ENCODE measurements at regions not wholly inside any gene's neighbourhood (a gene's known extent, or its start where the extent isn't known, plus 50 kb on each side); places are given as distances from the start of the nearest gene placed in this dataset.
"Not testable (repeated sequence)": the region's sequence is repeated elsewhere in the genome, so short reads cannot be mapped to it uniquely, and the experiment has no call there.

DNA sequence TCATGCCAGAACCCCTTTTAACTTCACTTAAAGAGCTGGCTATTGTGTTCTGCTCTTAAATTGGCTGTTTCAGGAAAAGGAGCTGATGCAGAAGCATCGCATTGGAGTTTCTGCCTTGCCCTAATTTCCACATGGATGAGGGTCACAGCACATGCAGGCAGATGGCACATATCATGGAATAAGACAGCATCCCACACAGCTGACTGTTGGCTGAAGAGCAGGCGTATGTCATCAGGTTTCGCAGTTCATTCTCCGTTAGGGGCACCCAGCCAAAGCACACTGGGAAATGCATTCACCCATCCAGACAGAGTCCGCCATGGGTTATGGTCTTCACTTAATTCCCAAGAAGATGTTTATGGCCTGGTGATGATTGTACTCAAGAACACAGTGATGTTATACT is 572.5 kb downstream of the LIG4 start:
- no peak for DNase-seq

- no peak for DNase-seq
These were observed 573.8 kb downstream of the LIG4 start for GRCh38 chr13:107641574-107641973.

DNA sequence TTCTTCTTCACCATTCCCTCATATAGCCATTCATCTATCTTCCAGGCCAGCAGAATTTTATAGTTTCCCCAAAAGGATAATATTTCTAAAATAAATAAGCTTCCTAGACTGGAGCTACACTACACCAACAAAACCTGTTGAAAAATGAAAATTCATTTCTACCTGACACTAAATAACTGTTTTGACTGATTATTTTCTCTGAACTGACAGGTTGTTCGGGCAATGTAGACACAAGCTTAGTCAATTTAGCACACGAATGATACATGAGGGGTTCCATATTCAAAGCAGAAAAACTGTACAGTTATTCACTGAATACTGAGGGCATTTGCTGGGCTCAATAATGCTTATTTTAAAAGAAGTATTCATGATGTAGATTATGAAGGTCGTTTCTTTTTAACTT is 589.7 kb downstream of the LIG4 start:
- no peak for DNase-seq

DNA sequence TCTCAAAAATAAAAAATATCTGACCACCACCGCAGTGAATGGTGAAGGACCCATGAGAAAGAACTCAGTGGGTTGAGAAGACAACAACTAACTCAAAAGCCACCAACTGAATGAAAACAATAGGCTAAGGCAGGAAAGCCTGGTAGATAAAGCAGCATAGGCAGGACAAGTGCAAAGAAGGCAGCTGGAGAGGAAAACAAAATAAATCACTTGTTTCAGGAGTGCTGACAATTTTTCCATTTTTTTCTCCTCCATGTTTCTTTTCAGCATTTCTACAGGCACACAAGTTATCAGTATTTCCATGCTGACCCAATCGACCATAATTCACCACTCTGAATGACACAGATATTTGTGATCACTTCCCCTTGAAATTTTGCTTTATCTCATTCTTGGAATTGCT is 597.8 kb downstream of the LIG4 start:
- no peak for DNase-seq

GRCh38 chr13:107612376-107612775 is 603.0 kb downstream of the LIG4 start:
- DNase-seq: no peak

DNA sequence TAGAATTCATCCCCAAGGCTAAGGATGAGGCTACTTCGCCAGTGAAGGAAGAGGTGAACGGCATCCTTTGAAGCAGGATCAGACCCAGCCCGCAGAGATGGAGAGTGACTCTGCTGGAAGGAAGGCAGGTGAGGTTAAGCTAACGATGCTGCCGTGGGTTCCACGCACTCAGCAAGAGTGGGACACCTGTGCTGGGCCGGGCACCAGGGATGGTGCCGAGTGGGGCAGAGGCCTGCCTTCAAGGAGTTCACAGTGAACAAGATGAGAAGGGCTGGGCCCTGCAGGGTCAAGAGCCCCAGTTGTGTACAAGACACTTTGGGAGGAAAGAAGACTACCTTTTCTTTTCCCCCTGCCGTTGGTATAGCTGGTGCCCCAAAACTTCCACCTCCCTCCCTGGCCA is 606.6 kb downstream of the LIG4 start:
- DNase-seq: no peak

- no peak for DNase-seq
These were observed 614.4 kb downstream of the LIG4 start for GRCh38 chr13:107600971-107601370.

- not testable (repeated sequence) for DNase-seq
These were observed 619.0 kb downstream of the LIG4 start for GRCh38 chr13:107596306-107596705.

DNA sequence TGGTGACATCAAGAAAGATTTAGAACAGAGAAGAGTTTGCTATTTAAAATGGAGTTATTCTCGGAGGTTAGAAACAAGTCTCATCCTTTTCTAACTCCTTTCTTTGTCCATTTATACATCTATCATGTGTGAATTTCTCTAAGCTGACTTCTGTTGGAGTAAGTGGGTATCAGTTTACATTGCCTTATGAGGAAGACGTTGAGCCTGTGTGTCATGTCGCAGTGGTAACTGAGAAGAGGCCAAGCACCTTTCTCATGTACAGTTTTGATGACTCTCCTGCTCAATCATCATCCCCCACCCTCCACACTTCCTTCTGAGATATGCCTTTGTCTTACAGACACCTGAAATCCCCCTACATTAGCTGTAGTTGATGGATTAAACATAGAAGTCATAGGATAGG is 624.8 kb downstream of the LIG4 start:
- no peak for DNase-seq

DNA sequence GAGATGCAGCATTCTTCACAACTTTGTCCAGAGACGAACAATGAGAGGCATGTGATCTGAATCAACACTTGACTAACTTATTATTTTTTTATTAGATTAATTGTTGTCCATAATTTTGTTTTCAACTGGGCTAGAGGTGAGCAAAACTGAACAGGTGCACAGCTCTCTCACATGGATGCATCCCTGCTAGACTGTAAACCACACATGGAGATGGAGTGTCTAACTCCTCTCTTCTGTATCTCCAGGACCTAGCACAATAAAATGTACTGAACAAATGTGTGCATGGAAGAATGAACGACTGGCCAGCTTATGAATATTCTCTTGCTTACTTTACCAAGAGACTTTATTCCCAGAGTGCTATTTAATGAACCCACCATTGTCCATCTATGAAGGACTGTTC is 627.7 kb downstream of the LIG4 start:
- no peak for DNase-seq

DNA sequence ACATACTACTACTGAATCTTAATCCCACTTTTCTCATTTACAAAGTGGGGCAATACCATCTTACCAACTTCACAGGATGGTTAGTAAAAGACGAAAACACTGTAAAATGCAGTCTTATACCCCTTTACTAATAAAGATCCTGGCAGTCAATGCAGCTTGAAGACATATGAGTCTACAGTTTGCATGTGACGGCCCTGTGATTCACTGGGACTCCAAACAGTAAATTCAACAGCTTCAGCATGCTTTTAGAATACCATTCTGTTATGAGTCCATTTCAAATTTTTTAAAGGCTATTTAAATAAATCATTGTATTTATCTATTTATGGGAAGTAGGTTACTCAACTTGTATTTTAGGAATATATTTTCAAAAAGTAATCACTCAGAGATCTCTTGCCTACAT is 629.1 kb downstream of the LIG4 start:
- DNase-seq: no peak

GRCh38 chr13:107585469-107586180 is 629.7 kb downstream of the LIG4 start:
- no peak for DNase-seq

DNA sequence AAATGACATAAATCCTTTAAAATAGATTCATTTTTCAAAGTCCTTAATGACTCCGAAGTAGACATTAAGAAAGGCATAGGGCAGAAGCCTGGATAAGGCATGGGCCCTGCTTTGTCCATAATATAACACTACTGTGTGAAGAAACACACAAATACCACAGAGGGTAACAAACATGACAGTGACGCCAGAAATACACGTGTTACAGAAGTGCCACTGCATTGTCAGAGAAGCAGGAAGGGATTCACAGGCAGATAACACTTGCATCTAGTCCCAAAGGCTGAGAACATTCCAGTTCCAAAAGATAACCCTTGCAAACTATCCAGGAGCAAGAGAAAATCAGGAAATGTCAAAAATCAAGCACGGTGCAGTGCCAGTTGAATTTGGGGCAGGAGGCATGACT is 633.2 kb downstream of the LIG4 start:
- no peak for DNase-seq

DNA sequence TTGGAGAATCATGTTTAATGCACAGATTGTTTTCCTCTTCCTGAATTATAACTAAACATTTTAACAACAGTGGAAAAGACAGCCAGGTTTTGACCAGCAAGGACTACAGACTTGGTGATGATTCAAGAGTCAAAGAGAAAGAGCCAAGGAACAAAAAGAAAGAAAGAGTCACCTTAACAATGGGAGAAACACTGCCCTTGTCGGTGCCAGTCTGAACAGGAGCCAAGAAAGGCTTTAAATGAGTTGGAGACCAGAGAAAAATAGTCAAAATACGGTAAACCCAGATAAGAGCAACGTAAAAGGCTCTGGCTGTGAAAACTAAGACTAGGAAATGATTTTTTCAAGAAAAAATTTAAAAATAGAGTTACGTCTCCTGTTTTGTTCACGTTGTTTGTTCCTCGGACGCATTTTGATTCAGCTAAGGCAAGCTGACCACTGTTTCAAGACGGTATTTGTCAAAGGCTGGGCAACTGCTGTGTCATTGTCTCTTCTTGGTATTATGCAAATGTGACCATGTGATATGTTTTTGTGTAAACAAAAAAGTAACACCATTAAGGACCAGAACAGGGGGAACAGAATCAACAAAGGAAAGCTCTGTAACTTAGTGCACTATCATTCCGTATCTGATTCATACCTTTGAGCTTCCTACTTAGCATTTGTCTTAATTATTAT is 634.5 kb downstream of the LIG4 start:
- DNase-seq: no peak

- DNase-seq: no peak
These were observed 638.9 kb downstream of the LIG4 start for GRCh38 chr13:107576430-107576829.

GRCh38 chr13:107574517-107575210 is 640.7 kb downstream of the LIG4 start:
- no peak for DNase-seq

GRCh38 chr13:107573184-107573583 is 642.2 kb downstream of the LIG4 start:
- DNase-seq: no peak

DNA sequence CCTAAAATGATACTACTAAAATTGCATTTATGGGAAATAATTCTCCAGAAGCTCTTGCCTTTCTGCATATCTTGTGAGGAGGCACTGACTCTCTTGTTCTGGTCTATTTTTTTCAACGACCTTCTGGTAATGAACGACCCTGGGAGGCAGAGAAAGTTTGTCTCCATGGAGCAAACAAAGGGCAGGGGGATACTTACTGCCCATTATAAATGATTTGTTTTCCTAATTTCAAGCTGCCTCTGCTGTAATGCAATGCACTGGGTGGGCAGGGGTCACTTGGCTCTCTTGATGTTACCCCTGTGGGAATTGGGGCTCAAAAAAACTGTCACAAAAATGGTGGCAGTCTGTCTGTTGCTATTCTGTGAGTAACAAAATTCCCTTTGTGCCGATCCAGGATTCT is 643.2 kb downstream of the LIG4 start:
- DNase-seq: no peak

DNA sequence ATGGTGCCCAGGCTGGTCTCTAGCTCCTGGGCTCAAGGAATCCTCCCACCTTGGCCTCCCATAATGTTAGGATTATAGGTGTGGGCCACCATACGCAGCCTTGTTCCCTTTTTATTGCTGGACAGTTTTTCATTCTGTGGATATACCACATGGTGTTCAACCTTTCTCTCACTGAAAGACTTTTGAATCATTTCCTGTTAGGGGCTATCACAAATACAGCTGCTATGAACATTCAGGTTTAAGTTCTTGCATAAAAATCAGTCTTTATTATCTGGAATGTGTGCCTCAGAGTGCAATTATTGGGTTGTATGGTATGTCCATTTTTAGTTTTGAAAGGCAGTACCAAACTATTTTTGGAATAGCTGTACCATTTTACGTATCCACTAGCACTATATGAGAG is 647.2 kb downstream of the LIG4 start:
- DNase-seq: no peak

DNA sequence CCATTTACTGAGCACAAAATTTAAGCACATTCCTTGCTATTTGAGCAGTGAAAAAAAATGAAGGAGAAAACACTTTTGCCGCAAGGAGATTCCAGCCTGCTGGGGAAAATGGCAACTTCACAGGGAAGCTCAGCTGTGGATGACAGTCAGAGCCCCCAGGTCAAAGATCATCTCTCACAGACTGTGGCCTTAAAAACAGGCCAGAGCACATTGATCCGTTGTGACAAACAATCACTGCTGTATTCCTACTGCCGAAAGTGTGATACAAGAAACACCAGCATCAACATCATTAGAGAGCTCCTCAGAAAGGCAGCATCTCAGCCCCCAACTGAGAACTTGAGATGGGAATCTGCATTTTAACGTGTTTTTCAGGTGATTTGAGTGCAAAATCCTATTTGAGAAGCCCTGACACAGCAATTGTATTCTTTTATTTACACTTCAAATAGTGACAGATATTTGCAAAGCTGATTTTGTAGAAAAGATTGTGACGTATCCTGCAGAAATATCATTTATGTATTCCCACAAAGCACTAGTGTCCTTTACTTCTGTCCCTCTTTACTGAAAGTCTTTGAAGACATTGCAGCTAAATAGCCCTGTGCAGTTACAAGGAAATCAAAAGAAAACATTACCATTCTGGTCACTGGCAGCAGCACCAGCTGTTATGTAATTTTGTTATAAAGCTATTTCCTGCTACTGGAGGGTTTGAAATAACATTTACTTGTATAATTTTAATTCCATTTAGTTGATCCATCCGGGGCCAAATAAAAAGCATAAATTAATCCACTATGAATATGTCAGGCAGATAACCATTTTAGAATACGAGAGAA is 652.0 kb downstream of the LIG4 start:
- no peak for DNase-seq

DNA sequence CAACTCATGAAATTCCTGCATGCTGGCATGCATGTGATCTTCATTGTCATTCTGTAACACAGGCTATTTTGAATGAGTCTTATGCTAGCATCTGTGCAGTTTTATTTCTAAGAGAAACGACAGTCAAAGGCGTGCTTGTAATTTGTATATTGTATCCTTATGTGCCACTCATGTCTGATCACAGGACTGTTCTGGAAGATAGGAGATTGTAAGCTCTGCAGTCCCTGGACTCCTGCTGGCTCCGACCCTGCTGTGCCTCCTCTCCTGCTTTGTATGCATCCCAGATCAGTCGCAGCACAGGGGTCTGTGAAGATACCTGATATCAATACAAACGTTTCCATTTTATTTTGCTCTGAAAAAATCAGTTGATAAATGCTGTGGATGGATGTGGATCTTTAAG is 653.1 kb downstream of the LIG4 start:
- DNase-seq: no peak

GRCh38 chr13:107554460-107554859 is 660.9 kb downstream of the LIG4 start:
- no peak for DNase-seq

DNA sequence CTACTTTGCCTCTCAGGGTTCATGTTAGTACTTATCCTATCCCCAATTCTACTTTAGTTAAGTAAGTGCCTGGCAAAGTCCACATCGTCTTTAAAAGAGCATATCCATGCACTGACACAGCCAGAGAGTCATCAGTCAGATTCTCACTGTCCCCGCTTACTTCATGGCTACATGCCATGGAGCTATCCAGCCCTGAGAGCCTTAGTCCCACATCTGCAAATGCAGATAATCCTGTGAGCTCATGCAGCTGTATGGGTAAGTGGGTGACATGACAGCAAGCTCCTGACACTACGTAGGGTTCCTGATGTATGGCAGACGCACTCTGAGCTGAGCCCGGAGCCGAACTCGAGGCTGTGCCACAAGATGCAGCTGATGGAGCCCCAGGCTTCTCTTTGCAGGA is 661.5 kb downstream of the LIG4 start:
- no peak for DNase-seq
